HG03108 (cell line): ENCODE measurements at regions not wholly inside any gene's neighbourhood (a gene's known extent, or its start where the extent isn't known, plus 50 kb on each side); places are given as distances from the start of the nearest gene placed in this dataset.
"Not testable (repeated sequence)": the region's sequence is repeated elsewhere in the genome, so short reads cannot be mapped to it uniquely, and the experiment has no call there.

Experiments used
- ATAC-seq: cut with Tn5 transposase; IDR thresholded peaks from one replicate; pipeline ENCODE4 v1.9.1; 2021; ENCODE audit warnings: moderate library complexity; ENCODE audit not compliant: unreplicated experiment

GRCh38 chr6:121748850-121749249 lies 313.4 kb downstream of the GJA1 start:
- ATAC-seq, result no peak

- no peak for ATAC-seq
These were observed 320.0 kb downstream of the GJA1 start for GRCh38 chr6:121755485-121755884.

GRCh38 chr6:121756666-121757065 lies 321.2 kb downstream of the GJA1 start:
- no peak for ATAC-seq

- no peak for ATAC-seq
These were observed 323.9 kb downstream of the GJA1 start for GRCh38 chr6:121759370-121759769.

- no peak for ATAC-seq
These were observed 324.7 kb downstream of the GJA1 start for GRCh38 chr6:121760191-121760590.

- no peak for ATAC-seq
These were observed 325.3 kb downstream of the GJA1 start for GRCh38 chr6:121760745-121761144.

- ATAC-seq, result peak; percentile 65
These were observed 329.0 kb downstream of the GJA1 start for GRCh38 chr6:121764493-121764892.

GRCh38 chr6:121765060-121765459 lies 329.6 kb downstream of the GJA1 start:
- ATAC-seq, result no peak

- ATAC-seq, result no peak
These were observed 331.8 kb downstream of the GJA1 start for GRCh38 chr6:121767211-121767610.

- ATAC-seq, result no peak
These were observed 335.5 kb downstream of the GJA1 start for GRCh38 chr6:121770943-121771342.

- ATAC-seq, result peak; percentile 79
These were observed 336.7 kb downstream of the GJA1 start for GRCh38 chr6:121771937-121772720.

GRCh38 chr6:121776054-121776453 lies 340.6 kb downstream of the GJA1 start:
- no peak for ATAC-seq

GRCh38 chr6:121780325-121781321 lies 345.2 kb downstream of the GJA1 start:
- ATAC-seq, result no peak

GRCh38 chr6:121791396-121792315 lies 356.2 kb downstream of the GJA1 start:
- no peak for ATAC-seq

GRCh38 chr6:121794630-121795029 lies 359.2 kb downstream of the GJA1 start:
- ATAC-seq, result no peak

GRCh38 chr6:121797598-121797997 lies 362.2 kb downstream of the GJA1 start:
- not testable (repeated sequence) for ATAC-seq

GRCh38 chr6:121798126-121798525 lies 362.7 kb downstream of the GJA1 start:
- ATAC-seq, result not testable (repeated sequence)

- no peak for ATAC-seq
These were observed 364.1 kb downstream of the GJA1 start for GRCh38 chr6:121799574-121799973.

- ATAC-seq, result no peak
These were observed 364.6 kb downstream of the GJA1 start for GRCh38 chr6:121800047-121800446.

- no peak for ATAC-seq
These were observed 370.7 kb downstream of the GJA1 start for GRCh38 chr6:121806116-121806515.

- ATAC-seq, result no peak
These were observed 373.8 kb downstream of the GJA1 start for GRCh38 chr6:121809211-121809610.
